ENCODE measurements at regions not wholly inside any gene's neighbourhood (a gene's known extent, or its start where the extent isn't known, plus 50 kb on each side); places are given as distances from the start of the nearest gene placed in this dataset.

GRCh38 chr17:12613566-12613965 lies 52.1 kb upstream of the MYOCD start:
- Mint-ChIP-seq H3K27me3 (no peaks in the 10 kb centered on the region), H3K9me3 (peaks cover 16% of the 10 kb centered on the region), H3K4me1 (no peaks in the 10 kb centered on the region), H3K36me3 (ENCODE audit: low read depth) (no peaks in the 10 kb centered on the region), H3K4me3 (no peak overlapping the region), H3K27ac (no peak overlapping the region)
- ChIA-PET CTCF (no interaction called here), POLR2A (no interaction called here)
- DNase-seq = no peak
